ENCODE measurements at regions not wholly inside any gene's neighbourhood (a gene's known extent, or its start where the extent isn't known, plus 50 kb on each side); places are given as distances from the start of the nearest gene placed in this dataset.

DNA sequence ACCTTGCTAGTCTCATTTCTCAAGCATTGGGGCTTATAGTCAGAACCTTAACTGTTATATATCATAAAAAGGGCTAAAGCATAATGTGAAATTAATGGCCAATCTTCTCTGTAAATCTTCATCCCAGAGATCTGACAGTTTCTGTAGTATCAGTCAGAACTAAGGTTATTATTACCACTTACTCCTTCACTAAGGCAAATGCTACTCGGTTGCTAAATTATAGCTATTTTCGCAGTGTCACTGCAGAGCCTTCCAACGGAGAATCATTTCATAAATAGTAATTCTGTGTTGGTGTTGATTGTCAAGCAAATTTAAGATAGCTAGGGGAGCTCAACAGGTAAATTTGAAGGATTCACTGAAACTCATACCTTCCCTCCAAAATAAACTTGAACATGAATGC is 258.0 kb downstream of the METTL4 start:
- Histone ChIP-seq H2BK12ac (ENCODE audit: low read length) (no peak overlapping the region), H2AK5ac (ENCODE audit: low read length) (no peak overlapping the region), H3K79me2 (ENCODE audit: control insufficient read depth, insufficient read depth, low read length, poor library complexity) (no peaks in the 10 kb centered on the region), H3K23ac (ENCODE audit: low read length) (no peak overlapping the region), H3K14ac (ENCODE audit: low read length) (no peak overlapping the region), H3K36me3 (ENCODE audit: control insufficient read depth in 1 of 2, insufficient read depth in 2 of 2, low read length in 2 of 2) (no peaks in the 10 kb centered on the region), H3K4me2 (ENCODE audit: low read length) (no peak overlapping the region), H3K27me3 (ENCODE audit: insufficient read depth, low read length) (no peaks in the 10 kb centered on the region), H4K8ac (ENCODE audit: low read depth, low read length) (no peak overlapping the region), H3K79me1 (ENCODE audit: low read length) (no peaks in the 10 kb centered on the region), H2AFZ (ENCODE audit: insufficient read depth, low read length, poor library complexity) (no peak overlapping the region), H3K18ac (ENCODE audit: low read length) (no peak overlapping the region), H4K91ac (ENCODE audit: low read depth, low read length) (no peak overlapping the region), H3K9me3 (ENCODE audit: insufficient read depth, low read depth, low read length) (no peaks in the 10 kb centered on the region), H3K9ac (ENCODE audit: low read length) (no peak overlapping the region), H3K4me3 (ENCODE audit: low read depth, low read length) (no peak overlapping the region), H2BK120ac (ENCODE audit: insufficient read depth, low read length, poor library complexity) (no peak overlapping the region), H3K4ac (ENCODE audit: low read depth, low read length) (no peak overlapping the region), H3K4me1 (ENCODE audit: control insufficient read depth in 1 of 2, insufficient read depth in 2 of 2, low read length in 2 of 2) (no peaks in the 10 kb centered on the region), H3K27ac (ENCODE audit: low read depth, low read length) (no peak overlapping the region), H2BK5ac (ENCODE audit: low read depth, low read length, poor library complexity) (no peak overlapping the region), H4K12ac (ENCODE audit: low read depth, low read length) (no peak overlapping the region)
- DNase-seq = no peak
- WGBS (ENCODE audit: extremely low coverage, insufficient coverage, insufficient read length) = no CpG with 5 or more reads among the region's 3 CpGs

DNA sequence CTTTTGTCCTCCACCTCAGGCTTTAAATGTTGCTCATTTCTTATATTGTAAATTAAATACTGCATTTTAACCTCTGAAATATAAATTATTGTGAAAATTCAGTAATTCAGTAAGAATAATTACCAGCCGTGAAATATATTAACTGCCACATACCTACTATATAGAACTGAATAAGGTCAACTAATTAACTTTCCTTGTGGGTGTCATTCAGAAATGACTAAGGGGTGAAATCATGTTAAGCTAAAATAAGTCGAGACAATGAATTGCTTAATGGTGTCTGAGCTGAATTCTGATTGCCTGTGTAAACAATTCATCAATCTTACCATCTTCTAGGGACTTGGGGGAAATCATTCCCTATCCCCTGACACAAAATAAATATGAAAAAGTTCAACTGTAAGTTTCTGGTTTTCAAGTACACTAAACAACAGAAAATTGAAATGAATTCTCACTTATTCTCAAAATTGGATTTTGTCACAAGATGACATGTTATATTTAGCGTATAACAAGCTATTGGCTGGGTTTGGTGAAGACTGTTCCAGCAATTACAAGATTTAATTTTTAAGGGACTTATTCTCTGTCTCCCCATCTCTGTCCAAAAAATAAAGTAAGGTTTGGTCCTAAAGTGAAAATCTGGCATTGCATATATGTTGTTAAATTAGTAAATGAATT is 255.1 kb downstream of the METTL4 start:
- Histone ChIP-seq H3K79me1 (ENCODE audit: low read length) (no peaks in the 10 kb centered on the region), H3K4me2 (ENCODE audit: low read length) (no peak overlapping the region), H3K9ac (ENCODE audit: low read length) (no peak overlapping the region), H3K9me3 (ENCODE audit: insufficient read depth, low read depth, low read length) (no peaks in the 10 kb centered on the region), H4K8ac (ENCODE audit: low read depth, low read length) (no peak overlapping the region), H2AK5ac (ENCODE audit: low read length) (no peak overlapping the region), H3K14ac (ENCODE audit: low read length) (no peak overlapping the region), H3K27me3 (ENCODE audit: insufficient read depth, low read length) (no peaks in the 10 kb centered on the region), H2BK5ac (ENCODE audit: low read depth, low read length, poor library complexity) (no peak overlapping the region), H3K27ac (ENCODE audit: low read depth, low read length) (no peak overlapping the region), H2AFZ (ENCODE audit: insufficient read depth, low read length, poor library complexity) (no peak overlapping the region), H3K36me3 (ENCODE audit: control insufficient read depth in 1 of 2, insufficient read depth in 2 of 2, low read length in 2 of 2) (no peaks in the 10 kb centered on the region), H2BK12ac (ENCODE audit: low read length) (no peak overlapping the region), H3K4me3 (ENCODE audit: low read depth, low read length) (no peak overlapping the region), H3K4me1 (ENCODE audit: control insufficient read depth in 1 of 2, insufficient read depth in 2 of 2, low read length in 2 of 2) (no peaks in the 10 kb centered on the region), H3K18ac (ENCODE audit: low read length) (no peak overlapping the region), H3K79me2 (ENCODE audit: control insufficient read depth, insufficient read depth, low read length, poor library complexity) (no peaks in the 10 kb centered on the region), H3K23ac (ENCODE audit: low read length) (no peak overlapping the region), H4K91ac (ENCODE audit: low read depth, low read length) (no peak overlapping the region), H2BK120ac (ENCODE audit: insufficient read depth, low read length, poor library complexity) (no peak overlapping the region), H3K4ac (ENCODE audit: low read depth, low read length) (no peak overlapping the region), H4K12ac (ENCODE audit: low read depth, low read length) (no peak overlapping the region)
- WGBS (ENCODE audit: extremely low coverage, insufficient coverage, insufficient read length) = no CpG with 5 or more reads among the region's 3 CpGs
- DNase-seq = no peak

DNA sequence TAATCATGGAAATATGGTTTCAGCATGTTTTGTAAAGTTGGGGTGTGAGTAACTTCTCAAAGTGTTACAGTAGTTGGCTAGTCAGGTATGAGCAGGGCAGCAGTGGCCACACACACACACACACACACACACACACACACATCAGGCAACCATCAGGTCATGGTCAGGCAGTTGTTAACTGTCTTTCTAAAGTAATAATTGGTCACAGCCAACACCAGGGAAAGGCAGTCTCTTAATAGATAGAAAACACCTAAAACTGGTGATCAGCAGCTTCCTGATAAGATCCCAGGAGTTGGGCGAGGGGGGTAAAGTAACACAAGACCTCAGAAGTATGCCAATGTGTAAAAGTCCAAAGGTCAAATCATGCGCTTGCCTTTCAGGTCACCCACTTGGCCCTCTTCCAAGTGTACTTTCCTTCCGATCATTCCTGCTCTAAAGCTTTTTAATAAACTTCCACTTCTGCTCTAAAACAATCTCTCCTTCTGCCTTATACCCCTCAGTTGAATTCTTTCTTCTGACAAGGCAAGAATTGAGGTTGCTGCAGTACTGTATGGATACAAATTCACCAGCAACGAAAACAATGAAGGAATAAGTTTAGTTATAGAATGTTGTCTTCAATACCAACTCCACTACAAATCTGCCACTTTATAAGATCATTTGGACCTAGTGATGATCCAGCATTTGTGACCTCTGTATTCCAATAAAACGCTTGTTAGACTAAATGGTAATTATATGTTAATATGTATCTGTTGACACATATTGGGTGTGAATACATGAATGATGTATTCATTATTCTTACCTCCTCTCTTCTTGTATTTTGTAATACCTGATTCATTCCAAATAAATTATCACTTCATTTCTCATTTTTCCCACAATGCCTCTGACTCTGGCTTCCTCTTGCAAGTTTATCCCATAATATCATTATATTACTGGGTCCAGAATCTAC is 254.3 kb downstream of the METTL4 start:
- H3K4ac ChIP-seq (ENCODE audit: low read depth, low read length) = no peak overlapping the region

DNA sequence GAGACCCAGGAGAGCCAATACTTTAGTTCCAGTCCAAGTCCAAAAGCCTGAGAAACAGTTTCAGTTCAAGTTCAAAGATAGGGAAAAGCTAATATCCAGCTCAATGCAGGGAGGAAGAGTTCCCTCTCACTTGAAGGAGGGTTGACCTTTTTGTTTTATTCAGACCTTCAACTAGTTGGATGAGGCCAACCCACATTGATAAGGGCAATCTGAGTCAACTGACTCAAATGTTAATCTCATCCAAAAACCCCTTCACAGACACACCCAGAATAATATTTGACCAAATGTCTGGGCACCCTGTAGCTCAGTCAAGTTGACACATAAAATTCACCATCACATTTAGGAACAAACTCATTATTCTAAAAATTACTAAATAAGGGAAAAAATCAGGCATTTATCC is 246.8 kb downstream of the METTL4 start:
- Histone ChIP-seq H4K8ac (ENCODE audit: low read depth, low read length) (no peak overlapping the region), H4K12ac (ENCODE audit: low read depth, low read length) (no peak overlapping the region), H2BK120ac (ENCODE audit: insufficient read depth, low read length, poor library complexity) (no peak overlapping the region), H3K9me3 (ENCODE audit: insufficient read depth, low read depth, low read length) (no peaks in the 10 kb centered on the region), H3K18ac (ENCODE audit: low read length) (no peak overlapping the region), H3K23ac (ENCODE audit: low read length) (no peak overlapping the region), H3K79me1 (ENCODE audit: low read length) (no peaks in the 10 kb centered on the region), H2AFZ (ENCODE audit: insufficient read depth, low read length, poor library complexity) (no peak overlapping the region), H3K36me3 (ENCODE audit: control insufficient read depth in 1 of 2, insufficient read depth in 2 of 2, low read length in 2 of 2) (no peaks in the 10 kb centered on the region), H2BK5ac (ENCODE audit: low read depth, low read length, poor library complexity) (no peak overlapping the region), H3K4me1 (ENCODE audit: control insufficient read depth in 1 of 2, insufficient read depth in 2 of 2, low read length in 2 of 2) (peaks cover 2 to 5% of the 10 kb centered on the region in 2 experiments), H2BK12ac (ENCODE audit: low read length) (no peak overlapping the region), H3K9ac (ENCODE audit: low read length) (no peak overlapping the region), H4K91ac (ENCODE audit: low read depth, low read length) (no peak overlapping the region), H2AK5ac (ENCODE audit: low read length) (no peak overlapping the region), H3K4me3 (ENCODE audit: low read depth, low read length) (no peak overlapping the region), H3K27me3 (ENCODE audit: insufficient read depth, low read length) (no peaks in the 10 kb centered on the region), H3K4me2 (ENCODE audit: low read length) (no peak overlapping the region), H3K79me2 (ENCODE audit: control insufficient read depth, insufficient read depth, low read length, poor library complexity) (no peaks in the 10 kb centered on the region), H3K14ac (ENCODE audit: low read length) (no peak overlapping the region), H3K27ac (ENCODE audit: low read depth, low read length) (no peak overlapping the region), H3K4ac (ENCODE audit: low read depth, low read length) (no peak overlapping the region)
- no peak for DNase-seq

More for the DNA sequence above, 254.3 kb downstream of the METTL4 start:
- no peak overlapping the region for H3K4me2 ChIP-seq (ENCODE audit: low read length)
- H2BK5ac ChIP-seq (ENCODE audit: low read depth, low read length, poor library complexity) = no peak overlapping the region
- DNase-seq = no peak
- H2BK120ac ChIP-seq (ENCODE audit: insufficient read depth, low read length, poor library complexity) = no peak overlapping the region
- H4K8ac ChIP-seq (ENCODE audit: low read depth, low read length) = no peak overlapping the region
- H2AK5ac ChIP-seq (ENCODE audit: low read length) = no peak overlapping the region
- no peak overlapping the region for H2AFZ ChIP-seq (ENCODE audit: insufficient read depth, low read length, poor library complexity)
- H4K91ac ChIP-seq (ENCODE audit: low read depth, low read length) = no peak overlapping the region
- WGBS (ENCODE audit: extremely low coverage, insufficient coverage, insufficient read length) = no CpG with 5 or more reads among the region's 5 CpGs
- no peaks in the 10 kb centered on the region for H3K79me1 ChIP-seq (ENCODE audit: low read length)
- no peak overlapping the region for H2BK12ac ChIP-seq (ENCODE audit: low read length)
- no peak overlapping the region for H3K4me3 ChIP-seq (ENCODE audit: low read depth, low read length)
- no peaks in the 10 kb centered on the region for H3K27me3 ChIP-seq (ENCODE audit: insufficient read depth, low read length)
- H3K14ac ChIP-seq (ENCODE audit: low read length) = no peak overlapping the region
- H4K12ac ChIP-seq (ENCODE audit: low read depth, low read length) = no peak overlapping the region
- no peaks in the 10 kb centered on the region for H3K79me2 ChIP-seq (ENCODE audit: control insufficient read depth, insufficient read depth, low read length, poor library complexity)
- H3K9ac ChIP-seq (ENCODE audit: low read length) = no peak overlapping the region
- no peaks in the 10 kb centered on the region for H3K9me3 ChIP-seq (ENCODE audit: insufficient read depth, low read depth, low read length)
- no peak overlapping the region for H3K18ac ChIP-seq (ENCODE audit: low read length)
- no peaks in the 10 kb centered on the region for H3K4me1 ChIP-seq (ENCODE audit: control insufficient read depth in 1 of 2, insufficient read depth in 2 of 2, low read length in 2 of 2)
- H3K36me3 ChIP-seq (ENCODE audit: control insufficient read depth in 1 of 2, insufficient read depth in 2 of 2, low read length in 2 of 2) = no peaks in the 10 kb centered on the region
- H3K23ac ChIP-seq (ENCODE audit: low read length) = no peak overlapping the region
- no peak overlapping the region for H3K27ac ChIP-seq (ENCODE audit: low read depth, low read length)

Data from trophoblast cell (in vitro differentiated cells and primary cell).